Mammary epithelial cell (primary cell): ENCODE measurements at regions not wholly inside any gene's neighbourhood (a gene's known extent, or its start where the extent isn't known, plus 50 kb on each side); places are given as distances from the start of the nearest gene placed in this dataset.

Source experiments
- EZH2 ChIP-seq: IDR thresholded peaks from 2 replicates; pipeline ENCODE4 v1.6.1; 2012; ENCODE audit warnings: low read length, inconsistent platforms, borderline replicate concordance
- TF ChIP-seq, protein P1 (sequence below), 2 donors: IDR thresholded peaks in 1 of 2; conservative IDR thresholded peaks in 1 of 2; 2 replicates each; pipeline ENCODE4 v1.5.1; 2011 to 2012; ENCODE audit warnings: inconsistent platforms in 2 of 2, low read length in 2 of 2, mild to moderate bottlenecking in 2 of 2, control low read depth in 1 of 2, low read depth in 1 of 2; ENCODE audit not compliant: insufficient read depth in 1 of 2; ENCODE audit errors: extremely low read depth in 1 of 2

DNA sequence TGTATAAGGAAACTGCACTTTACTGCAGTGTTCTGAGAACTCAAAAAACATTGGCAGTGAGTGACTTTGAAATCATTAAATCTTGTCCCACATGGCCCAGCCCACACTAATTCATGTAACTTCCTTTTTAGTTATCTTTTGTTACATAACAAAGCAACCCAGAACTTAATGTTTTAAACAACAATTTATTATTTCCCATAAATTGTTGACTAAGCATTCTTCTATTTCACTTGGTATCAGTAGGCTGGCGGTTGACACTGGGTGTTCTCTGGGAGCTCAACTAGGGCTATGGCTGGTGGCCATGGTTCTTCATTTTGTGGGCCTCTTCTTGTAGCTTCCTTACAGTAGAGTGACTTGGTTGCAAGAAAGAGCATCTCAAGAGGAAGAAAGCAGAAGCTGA lies 278.4 kb downstream of the RASEF start:
- TF ChIP-seq, protein P1, sequence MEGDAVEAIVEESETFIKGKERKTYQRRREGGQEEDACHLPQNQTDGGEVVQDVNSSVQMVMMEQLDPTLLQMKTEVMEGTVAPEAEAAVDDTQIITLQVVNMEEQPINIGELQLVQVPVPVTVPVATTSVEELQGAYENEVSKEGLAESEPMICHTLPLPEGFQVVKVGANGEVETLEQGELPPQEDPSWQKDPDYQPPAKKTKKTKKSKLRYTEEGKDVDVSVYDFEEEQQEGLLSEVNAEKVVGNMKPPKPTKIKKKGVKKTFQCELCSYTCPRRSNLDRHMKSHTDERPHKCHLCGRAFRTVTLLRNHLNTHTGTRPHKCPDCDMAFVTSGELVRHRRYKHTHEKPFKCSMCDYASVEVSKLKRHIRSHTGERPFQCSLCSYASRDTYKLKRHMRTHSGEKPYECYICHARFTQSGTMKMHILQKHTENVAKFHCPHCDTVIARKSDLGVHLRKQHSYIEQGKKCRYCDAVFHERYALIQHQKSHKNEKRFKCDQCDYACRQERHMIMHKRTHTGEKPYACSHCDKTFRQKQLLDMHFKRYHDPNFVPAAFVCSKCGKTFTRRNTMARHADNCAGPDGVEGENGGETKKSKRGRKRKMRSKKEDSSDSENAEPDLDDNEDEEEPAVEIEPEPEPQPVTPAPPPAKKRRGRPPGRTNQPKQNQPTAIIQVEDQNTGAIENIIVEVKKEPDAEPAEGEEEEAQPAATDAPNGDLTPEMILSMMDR (conservative IDR thresholded peaks at IDR 0.05 in 1 of 2, IDR thresholded peaks at IDR 0.05 in 1 of 2; ENCODE audit: extremely low read depth in 1 of 2, insufficient read depth in 1 of 2, low read depth in 1 of 2, low read length in 2 of 2), result no peak
- no peak for TF ChIP-seq EZH2
